ENCODE measurements at regions not wholly inside any gene's neighbourhood (a gene's known extent, or its start where the extent isn't known, plus 50 kb on each side); places are given as distances from the start of the nearest gene placed in this dataset.

DNA sequence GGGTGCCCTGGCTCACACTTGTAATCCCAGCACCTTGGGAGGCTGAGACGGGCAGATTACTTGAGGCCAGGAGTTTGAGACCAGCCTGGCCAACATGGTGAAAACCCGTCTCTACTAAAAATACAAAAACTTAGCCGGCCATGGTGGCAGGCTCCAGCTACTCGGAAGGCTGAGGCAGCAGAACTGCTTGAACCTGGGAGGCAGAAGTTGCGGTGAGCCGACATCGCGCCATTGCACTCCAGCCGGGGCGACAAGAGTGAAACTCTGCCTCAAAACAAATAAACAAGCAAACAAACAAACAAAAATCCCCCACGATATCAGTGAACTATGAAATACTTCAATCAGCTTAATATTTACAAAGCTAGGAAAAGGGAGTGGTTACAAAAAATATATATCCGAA is 382.3 kb upstream of the KCND2 start:
- ChIA-PET CTCF (no interaction called here), POLR2A (ENCODE audit: low non-redundant PET) (no interaction called here)
- TF ChIP-seq, protein P1, sequence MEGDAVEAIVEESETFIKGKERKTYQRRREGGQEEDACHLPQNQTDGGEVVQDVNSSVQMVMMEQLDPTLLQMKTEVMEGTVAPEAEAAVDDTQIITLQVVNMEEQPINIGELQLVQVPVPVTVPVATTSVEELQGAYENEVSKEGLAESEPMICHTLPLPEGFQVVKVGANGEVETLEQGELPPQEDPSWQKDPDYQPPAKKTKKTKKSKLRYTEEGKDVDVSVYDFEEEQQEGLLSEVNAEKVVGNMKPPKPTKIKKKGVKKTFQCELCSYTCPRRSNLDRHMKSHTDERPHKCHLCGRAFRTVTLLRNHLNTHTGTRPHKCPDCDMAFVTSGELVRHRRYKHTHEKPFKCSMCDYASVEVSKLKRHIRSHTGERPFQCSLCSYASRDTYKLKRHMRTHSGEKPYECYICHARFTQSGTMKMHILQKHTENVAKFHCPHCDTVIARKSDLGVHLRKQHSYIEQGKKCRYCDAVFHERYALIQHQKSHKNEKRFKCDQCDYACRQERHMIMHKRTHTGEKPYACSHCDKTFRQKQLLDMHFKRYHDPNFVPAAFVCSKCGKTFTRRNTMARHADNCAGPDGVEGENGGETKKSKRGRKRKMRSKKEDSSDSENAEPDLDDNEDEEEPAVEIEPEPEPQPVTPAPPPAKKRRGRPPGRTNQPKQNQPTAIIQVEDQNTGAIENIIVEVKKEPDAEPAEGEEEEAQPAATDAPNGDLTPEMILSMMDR (conservative IDR thresholded peaks at IDR 0.05; ENCODE audit: low read depth) = no peak
- DNase-seq (ENCODE audit: low spot score) = no peak
- no peak overlapping the region for H3K27ac ChIP-seq

DNA sequence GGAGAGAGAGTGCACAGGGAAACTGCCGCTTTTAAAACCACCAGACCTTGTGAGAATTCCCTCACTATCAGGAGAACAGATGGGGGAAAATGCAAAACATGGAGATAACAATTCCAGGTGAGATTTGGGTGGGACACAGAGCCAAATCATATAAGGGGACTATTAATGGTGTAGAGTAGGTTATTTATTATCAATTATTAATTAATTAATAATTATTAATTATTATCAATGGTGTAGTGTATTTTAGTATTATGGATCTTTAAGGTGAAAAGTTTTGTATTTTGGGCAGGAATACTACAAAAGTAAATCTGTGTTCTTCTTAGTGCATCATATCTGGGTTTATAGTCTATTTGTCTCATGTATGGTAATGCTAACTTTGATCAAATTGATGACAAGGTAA is 377.7 kb upstream of the KCND2 start:
- POLR2A ChIA-PET (ENCODE audit: low non-redundant PET) = no interaction called here
- H3K27ac ChIP-seq = no peak overlapping the region
- CTCF ChIA-PET = no interaction called here
- DNase-seq (ENCODE audit: low spot score) = no peak
- TF ChIP-seq, protein P1 (conservative IDR thresholded peaks at IDR 0.05; ENCODE audit: low read depth) = no peak

- TF ChIP-seq, protein P1 (conservative IDR thresholded peaks at IDR 0.05; ENCODE audit: low read depth) = no peak
- ChIA-PET POLR2A (ENCODE audit: low non-redundant PET) (no interaction called here), CTCF (no interaction called here)
- no peak for DNase-seq (ENCODE audit: low spot score)
- H3K27ac ChIP-seq = no peak overlapping the region
Observed at GRCh38 chr7:119896386-119896785, 376.6 kb upstream of the KCND2 start.

GRCh38 chr7:119900996-119901672 is 371.8 kb upstream of the KCND2 start:
- ChIA-PET POLR2A (ENCODE audit: low non-redundant PET) (no interaction called here), CTCF (interaction anchor here (0.8 kb wide), 1 partner anchor 76 kb away, joined by 3 read pairs; no protein-coding TSS in a partner anchor)
- no peak overlapping the region for H3K27ac ChIP-seq
- TF ChIP-seq, protein P1 (conservative IDR thresholded peaks at IDR 0.05; ENCODE audit: low read depth) = no peak
- DNase-seq (ENCODE audit: low spot score) = no peak

DNA sequence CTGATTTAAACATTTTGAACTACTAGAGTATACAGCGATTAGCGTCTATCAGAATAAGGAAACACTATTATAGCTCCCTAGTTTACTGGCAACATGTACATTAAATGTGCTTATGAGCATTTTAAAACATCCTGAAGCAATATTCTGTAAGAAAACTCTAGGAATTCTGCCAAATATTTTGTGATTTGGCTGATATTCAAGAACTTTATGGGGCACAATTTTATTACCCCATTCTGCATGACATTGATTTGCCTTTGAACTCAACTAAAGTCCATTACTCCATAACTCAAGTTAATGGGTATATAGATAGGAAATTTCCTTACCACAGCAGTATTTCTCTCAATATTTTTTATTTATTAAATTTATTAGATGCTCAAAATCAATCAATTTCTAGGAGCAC is 369.9 kb upstream of the KCND2 start:
- TF ChIP-seq, protein P1 (conservative IDR thresholded peaks at IDR 0.05; ENCODE audit: low read depth) = no peak
- ChIA-PET POLR2A (ENCODE audit: low non-redundant PET) (no interaction called here), CTCF (no interaction called here)
- no peak overlapping the region for H3K27ac ChIP-seq
- no peak for DNase-seq (ENCODE audit: low spot score)

- CTCF ChIA-PET = interaction anchor here (0.5 kb wide), 1 partner anchor 348 kb away, joined by 3 read pairs; no protein-coding TSS in a partner anchor
- no peak for DNase-seq (ENCODE audit: low spot score)
- POLR2A ChIA-PET (ENCODE audit: low non-redundant PET) = no interaction called here
- TF ChIP-seq, protein P1 (conservative IDR thresholded peaks at IDR 0.05; ENCODE audit: low read depth) = no peak
- H3K27ac ChIP-seq = no peak overlapping the region
Observed at GRCh38 chr7:119905495-119905894, 367.5 kb upstream of the KCND2 start.

Measured in RWPE1 (cell line).